GM12891 (cell line): ENCODE measurements at regions not wholly inside any gene's neighbourhood (a gene's known extent, or its start where the extent isn't known, plus 50 kb on each side); places are given as distances from the start of the nearest gene placed in this dataset.

Experiments
- DNase-seq: peaks from one replicate; pipeline ENCODE4 v3.0.0; 2011; ENCODE audit warnings: low spot score; ENCODE audit not compliant: insufficient read length
- FAIRE-seq: peaks from 2 replicates; lab custom pipeline; 2011; peaks lifted over from hg19 to GRCh38; lab: Jason Lieb, UNC
- PAX5 ChIP-seq: IDR thresholded peaks from 2 replicates; pipeline ENCODE4 v1.6.1; 2011; ENCODE audit warnings: low read length, moderate library complexity, mild to moderate bottlenecking; ENCODE audit not compliant: insufficient read depth, severe bottlenecking
- POLR2A ChIP-seq: IDR thresholded peaks from 2 replicates; pipeline ENCODE4 v1.6.1; 2011; ENCODE audit warnings: low read depth, low read length, control low read depth
- POLR2AphosphoS5 ChIP-seq: IDR thresholded peaks from 2 replicates; pipeline ENCODE4 v1.6.1; 2011; ENCODE audit warnings: low read depth, low read length, control low read depth
- POU2F2 ChIP-seq: IDR thresholded peaks from 2 replicates; pipeline ENCODE4 v1.6.1; 2011; ENCODE audit warnings: low read depth, mild to moderate bottlenecking, control low read depth, low read length, moderate library complexity
- SPI1 ChIP-seq: IDR thresholded peaks from 2 replicates; pipeline ENCODE4 v1.6.1; 2011; ENCODE audit warnings: low read depth, low read length, control low read depth
- TAF1 ChIP-seq: IDR thresholded peaks from 2 replicates; pipeline ENCODE4 v1.6.1; 2011; ENCODE audit warnings: low read depth, low read length, control low read depth

GRCh38 chr15:30030345-30030744, 52.4 kb upstream of the GOLGA8J start:
- TF ChIP-seq POU2F2: no peak
- TF ChIP-seq PAX5: no peak
- no peak for TF ChIP-seq POLR2AphosphoS5
- no peak for TF ChIP-seq POLR2A
- TF ChIP-seq SPI1: no peak
- TF ChIP-seq TAF1: no peak
- DNase-seq: no peak
- FAIRE-seq: no peak

GRCh38 chr15:30023798-30024295, 58.9 kb upstream of the GOLGA8J start:
- FAIRE-seq (no peak), DNase-seq (no peak)
- TF ChIP-seq POU2F2 (no peak), POLR2A (no peak), SPI1 (no peak), TAF1 (no peak), PAX5 (no peak), POLR2AphosphoS5 (no peak)

GRCh38 chr15:30010746-30011145, 72.0 kb upstream of the GOLGA8J start:
- DNase-seq (no peak), FAIRE-seq (no peak)
- no peak for TF ChIP-seq POLR2AphosphoS5
- no peak for TF ChIP-seq SPI1
- TF ChIP-seq TAF1: no peak
- TF ChIP-seq PAX5: no peak

- DNase-seq (no peak), FAIRE-seq (no peak)
- TF ChIP-seq POLR2AphosphoS5 (no peak), SPI1 (no peak), TAF1 (no peak), PAX5 (no peak), POU2F2 (no peak), POLR2A (no peak)
These were observed 74.6 kb upstream of the GOLGA8J start for GRCh38 chr15:30008156-30008555.

- no peak for TF ChIP-seq POLR2AphosphoS5
- TF ChIP-seq TAF1: no peak
- TF ChIP-seq POU2F2: no peak
- no peak for TF ChIP-seq PAX5
- no peak for TF ChIP-seq POLR2A
- TF ChIP-seq SPI1: no peak
- DNase-seq (no peak), FAIRE-seq (no peak)
These were observed 81.2 kb upstream of the GOLGA8J start for GRCh38 chr15:30001602-30002001.

- FAIRE-seq (no peak), DNase-seq (no peak)
- TF ChIP-seq POLR2A (no peak), POLR2AphosphoS5 (no peak), POU2F2 (no peak), TAF1 (no peak), PAX5 (no peak), SPI1 (no peak)
These were observed 84.7 kb upstream of the GOLGA8J start for GRCh38 chr15:29998033-29998432.

GRCh38 chr15:29997499-29997898, 85.3 kb upstream of the GOLGA8J start:
- DNase-seq: no peak
- no peak for FAIRE-seq
- TF ChIP-seq PAX5 (no peak), POU2F2 (no peak), SPI1 (no peak), POLR2A (no peak), TAF1 (no peak), POLR2AphosphoS5 (no peak)

- TF ChIP-seq PAX5: no peak
- no peak for TF ChIP-seq TAF1
- no peak for TF ChIP-seq POLR2A
- TF ChIP-seq POU2F2: no peak
- no peak for TF ChIP-seq SPI1
- no peak for TF ChIP-seq POLR2AphosphoS5
- DNase-seq (no peak), FAIRE-seq (no peak)
These were observed 88.5 kb upstream of the GOLGA8J start for GRCh38 chr15:29994284-29994683.

- FAIRE-seq: no peak
These were observed 91.8 kb upstream of the GOLGA8J start for GRCh38 chr15:29990954-29991353.

GRCh38 chr15:29990035-29990434, 92.7 kb upstream of the GOLGA8J start:
- no peak for FAIRE-seq
- DNase-seq: no peak
- no peak for TF ChIP-seq TAF1

More at GRCh38 chr15:29990954-29991353, 91.8 kb upstream of the GOLGA8J start:
- DNase-seq: no peak
- TF ChIP-seq SPI1 (no peak), POU2F2 (no peak), PAX5 (no peak)

- DNase-seq (no peak), FAIRE-seq (no peak)
- TF ChIP-seq POLR2A (no peak), POU2F2 (no peak), POLR2AphosphoS5 (no peak), TAF1 (no peak), PAX5 (no peak), SPI1 (no peak)
These were observed 94.1 kb upstream of the GOLGA8J start for GRCh38 chr15:29988701-29989100.

- DNase-seq: no peak
- TF ChIP-seq POU2F2: no peak
- FAIRE-seq: no peak
These were observed 95.8 kb upstream of the GOLGA8J start for GRCh38 chr15:29986946-29987345.
